ENCODE measurements at regions not wholly inside any gene's neighbourhood (a gene's known extent, or its start where the extent isn't known, plus 50 kb on each side); places are given as distances from the start of the nearest gene placed in this dataset.

GRCh38 chr1:244917073-244917670, 52.8 kb upstream of the HNRNPU start:
- TF ChIP-seq YY1 (IDR thresholded peaks at IDR 0.05; ENCODE audit: insufficient read depth, insufficient read length) (no peak), SUZ12 (IDR thresholded peaks at IDR 0.05; ENCODE audit: extremely low read depth, insufficient read depth, insufficient read length) (no peak), ZNF274 (IDR thresholded peaks at IDR 0.05; ENCODE audit: low read depth, low read length) (no peak)
